GM12878 (cell line): ENCODE measurements at regions not wholly inside any gene's neighbourhood (a gene's known extent, or its start where the extent isn't known, plus 50 kb on each side); places are given as distances from the start of the nearest gene placed in this dataset.
A peak's percentile ranks its signal among the peaks of the same experiment; 100 is the strongest.

Source experiments
- BCLAF1 ChIP-seq: fragments of 450-650 bp; IDR thresholded peaks from 2 replicates; pipeline ENCODE4 v1.6.1; 2017; ENCODE audit warnings: antibody characterized with exemption, mild to moderate bottlenecking, moderate library complexity
- BHLHE40 ChIP-seq, 2 experiments: fragments of 450-650 bp in 1 of 2; IDR thresholded peaks; 2 replicates each; pipeline ENCODE4 v1.6.1; 2011 to 2017; ENCODE audit warnings: low read depth in 2 of 2, borderline replicate concordance in 1 of 2, improper control_type of control experiment in 1 of 2, low read length in 1 of 2, mild to moderate bottlenecking in 1 of 2
- CTCF ChIP-seq, 3 experiments: IDR thresholded peaks in 2 of 3; conservative IDR thresholded peaks in 1 of 3; 2 replicates each; pipeline ENCODE4 v1.5.1; 2011; ENCODE audit warnings: low read depth in 3 of 3, low read length in 3 of 3, mild to moderate bottlenecking in 3 of 3, control low read depth in 2 of 3, moderate library complexity in 2 of 3, inconsistent platforms in 1 of 3, mixed read lengths in 1 of 3; ENCODE audit not compliant: control insufficient read depth in 2 of 3, insufficient read depth in 1 of 3; ENCODE audit errors: extremely low read depth in 1 of 3
- EZH2 ChIP-seq: IDR thresholded peaks from 2 replicates; pipeline ENCODE4 v1.6.1; 2012; ENCODE audit warnings: low read depth, mild to moderate bottlenecking, control low read depth, inconsistent platforms, low read length, borderline replicate concordance; ENCODE audit not compliant: control insufficient read depth
- JUNB ChIP-seq: IDR thresholded peaks from 2 replicates; pipeline ENCODE4 v1.6.1; 2016; ENCODE audit warnings: antibody characterized with exemption, mild to moderate bottlenecking
- KAT2A ChIP-seq: conservative IDR thresholded peaks from 2 replicates; pipeline ENCODE4 v1.6.1; 2011; ENCODE audit warnings: low read depth, low read length; ENCODE audit not compliant: control insufficient read depth
- PBX3 ChIP-seq: IDR thresholded peaks from 2 replicates; pipeline ENCODE4 v1.6.1; 2011; ENCODE audit warnings: mild to moderate bottlenecking, low read depth, low read length, moderate library complexity; ENCODE audit not compliant: insufficient replicate concordance
- RAD51 ChIP-seq: fragments of 450-650 bp; IDR thresholded peaks from 2 replicates; pipeline ENCODE4 v1.6.1; 2016; ENCODE audit warnings: moderate library complexity, mild to moderate bottlenecking, inconsistent platforms
- SMAD5 ChIP-seq: IDR thresholded peaks from 2 replicates; pipeline ENCODE4 v1.6.1; 2016; ENCODE audit warnings: antibody characterized with exemption, low read depth
- SREBF1 ChIP-seq: IDR thresholded peaks from 2 replicates; pipeline ENCODE4 v1.6.1; 2012; ENCODE audit warnings: mild to moderate bottlenecking, low read length
- STAT3 ChIP-seq: IDR thresholded peaks from 2 replicates; pipeline ENCODE4 v1.6.1; 2011; ENCODE audit warnings: low read depth, low read length, improper control_type of control experiment
- TARDBP ChIP-seq: IDR thresholded peaks from 2 replicates; pipeline ENCODE4 v1.6.1; 2016; ENCODE audit warnings: borderline replicate concordance
- TCF12 ChIP-seq: IDR thresholded peaks from 2 replicates; pipeline ENCODE4 v1.6.1; 2011; ENCODE audit warnings: low read depth, mild to moderate bottlenecking, low read length
- TCF7 ChIP-seq: IDR thresholded peaks from 2 replicates; pipeline ENCODE4 v1.6.1; 2014; ENCODE audit warnings: antibody characterized with exemption, borderline replicate concordance
- ZNF622 ChIP-seq: fragments of 450-650 bp; IDR thresholded peaks from 2 replicates; pipeline ENCODE4 v1.6.1; 2017; ENCODE audit warnings: mild to moderate bottlenecking, inconsistent platforms
- ZSCAN29 ChIP-seq: fragments of 450-650 bp; IDR thresholded peaks from 2 replicates; pipeline ENCODE4 v1.6.1; 2017; ENCODE audit warnings: mild to moderate bottlenecking, moderate library complexity
- TF ChIP-seq, protein P1 (sequence below): fragments of 450-650 bp; IDR thresholded peaks from 2 replicates; pipeline ENCODE4 v1.6.1; 2016; ENCODE audit warnings: mild to moderate bottlenecking, moderate library complexity, borderline replicate concordance
- TF ChIP-seq, protein P2 (sequence below): fragments of 450-650 bp; IDR thresholded peaks from 2 replicates; pipeline ENCODE4 v1.6.1; 2016; ENCODE audit warnings: mild to moderate bottlenecking

DNA sequence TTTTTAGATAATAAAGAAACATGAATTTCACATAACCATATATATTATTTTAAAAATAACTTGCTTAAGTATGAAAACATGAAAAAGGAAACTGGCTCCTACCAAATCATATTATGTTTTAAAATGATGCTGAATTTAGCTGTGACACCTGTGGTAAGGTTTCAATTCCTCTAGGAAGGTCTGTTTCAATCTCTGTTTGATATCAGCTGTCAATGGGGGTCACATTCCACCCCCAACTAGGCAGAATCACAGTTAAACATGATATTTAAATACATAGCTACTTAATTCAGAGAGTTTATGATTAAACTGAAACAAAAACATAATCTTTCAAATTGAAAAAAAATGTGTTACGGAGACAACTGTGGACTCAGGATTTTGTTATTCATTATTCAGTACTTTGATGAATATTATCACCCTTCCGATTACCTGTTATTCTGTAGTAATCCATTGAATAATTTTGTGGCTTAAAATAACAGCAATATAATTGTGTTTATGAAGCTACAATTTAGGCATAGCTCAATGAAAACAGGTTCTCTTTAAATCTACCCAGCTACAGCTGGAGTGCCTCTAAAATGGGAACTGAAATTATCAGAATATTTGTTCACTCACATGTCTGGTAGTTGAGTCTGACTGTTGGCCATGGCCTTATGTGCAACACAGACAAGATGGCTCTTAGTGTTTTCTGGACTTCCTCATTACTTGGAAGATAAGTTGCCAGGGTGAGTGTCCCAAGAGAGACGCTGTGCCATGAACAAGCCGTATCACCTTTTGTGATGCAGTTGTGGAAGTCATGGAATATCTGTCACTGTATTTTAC lies 244.6 kb upstream of the ANO3 start (continued):
- TF ChIP-seq BCLAF1, result no peak
- TF ChIP-seq SREBF1, result no peak
- TF ChIP-seq BHLHE40 (IDR thresholded peaks at IDR 0.05; ENCODE audit: borderline replicate concordance in 1 of 2, low read depth in 2 of 2, low read length in 1 of 2), result peak in 1 of 2 experiments; percentile 49; a peak in 1 of 4 replicates
- no peak for TF ChIP-seq TARDBP
- TF ChIP-seq TCF12, result peak; percentile 92
- TF ChIP-seq, protein P1, sequence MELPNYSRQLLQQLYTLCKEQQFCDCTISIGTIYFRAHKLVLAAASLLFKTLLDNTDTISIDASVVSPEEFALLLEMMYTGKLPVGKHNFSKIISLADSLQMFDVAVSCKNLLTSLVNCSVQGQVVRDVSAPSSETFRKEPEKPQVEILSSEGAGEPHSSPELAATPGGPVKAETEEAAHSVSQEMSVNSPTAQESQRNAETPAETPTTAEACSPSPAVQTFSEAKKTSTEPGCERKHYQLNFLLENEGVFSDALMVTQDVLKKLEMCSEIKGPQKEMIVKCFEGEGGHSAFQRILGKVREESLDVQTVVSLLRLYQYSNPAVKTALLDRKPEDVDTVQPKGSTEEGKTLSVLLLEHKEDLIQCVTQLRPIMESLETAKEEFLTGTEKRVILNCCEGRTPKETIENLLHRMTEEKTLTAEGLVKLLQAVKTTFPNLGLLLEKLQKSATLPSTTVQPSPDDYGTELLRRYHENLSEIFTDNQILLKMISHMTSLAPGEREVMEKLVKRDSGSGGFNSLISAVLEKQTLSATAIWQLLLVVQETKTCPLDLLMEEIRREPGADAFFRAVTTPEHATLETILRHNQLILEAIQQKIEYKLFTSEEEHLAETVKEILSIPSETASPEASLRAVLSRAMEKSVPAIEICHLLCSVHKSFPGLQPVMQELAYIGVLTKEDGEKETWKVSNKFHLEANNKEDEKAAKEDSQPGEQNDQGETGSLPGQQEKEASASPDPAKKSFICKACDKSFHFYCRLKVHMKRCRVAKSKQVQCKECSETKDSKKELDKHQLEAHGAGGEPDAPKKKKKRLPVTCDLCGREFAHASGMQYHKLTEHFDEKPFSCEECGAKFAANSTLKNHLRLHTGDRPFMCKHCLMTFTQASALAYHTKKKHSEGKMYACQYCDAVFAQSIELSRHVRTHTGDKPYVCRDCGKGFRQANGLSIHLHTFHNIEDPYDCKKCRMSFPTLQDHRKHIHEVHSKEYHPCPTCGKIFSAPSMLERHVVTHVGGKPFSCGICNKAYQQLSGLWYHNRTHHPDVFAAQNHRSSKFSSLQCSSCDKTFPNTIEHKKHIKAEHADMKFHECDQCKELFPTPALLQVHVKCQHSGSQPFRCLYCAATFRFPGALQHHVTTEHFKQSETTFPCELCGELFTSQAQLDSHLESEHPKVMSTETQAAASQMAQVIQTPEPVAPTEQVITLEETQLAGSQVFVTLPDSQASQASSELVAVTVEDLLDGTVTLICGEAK, result no peak
- TF ChIP-seq JUNB, result peak; percentile 43; the same call in 1 of the 2 replicates
- no peak for TF ChIP-seq EZH2
- TF ChIP-seq ZNF622, result no peak
- TF ChIP-seq STAT3, result no peak
- peak; percentile 24 for TF ChIP-seq PBX3
- TF ChIP-seq, protein P2, sequence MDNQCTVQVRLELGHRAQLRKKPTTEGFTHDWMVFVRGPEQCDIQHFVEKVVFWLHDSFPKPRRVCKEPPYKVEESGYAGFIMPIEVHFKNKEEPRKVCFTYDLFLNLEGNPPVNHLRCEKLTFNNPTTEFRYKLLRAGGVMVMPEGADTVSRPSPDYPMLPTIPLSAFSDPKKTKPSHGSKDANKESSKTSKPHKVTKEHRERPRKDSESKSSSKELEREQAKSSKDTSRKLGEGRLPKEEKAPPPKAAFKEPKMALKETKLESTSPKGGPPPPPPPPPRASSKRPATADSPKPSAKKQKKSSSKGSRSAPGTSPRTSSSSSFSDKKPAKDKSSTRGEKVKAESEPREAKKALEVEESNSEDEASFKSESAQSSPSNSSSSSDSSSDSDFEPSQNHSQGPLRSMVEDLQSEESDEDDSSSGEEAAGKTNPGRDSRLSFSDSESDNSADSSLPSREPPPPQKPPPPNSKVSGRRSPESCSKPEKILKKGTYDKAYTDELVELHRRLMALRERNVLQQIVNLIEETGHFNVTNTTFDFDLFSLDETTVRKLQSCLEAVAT, result no peak
- TF ChIP-seq ZSCAN29, result no peak
- TF ChIP-seq CTCF (IDR thresholded peaks at IDR 0.05 in 2 of 3, conservative IDR thresholded peaks at IDR 0.05 in 1 of 3; ENCODE audit: control insufficient read depth in 2 of 3, extremely low read depth in 1 of 3, insufficient read depth in 1 of 3, low read depth in 3 of 3, low read length in 3 of 3), result no peak
- no peak for TF ChIP-seq KAT2A
- 0 out of 2 replicates have a peak, but pooled peaks have one; percentile 7 for TF ChIP-seq RAD51
- TF ChIP-seq SMAD5, result no peak
- TF ChIP-seq TCF7, result no peak
